Urinary bladder (tissue), 3 donors: ENCODE measurements at regions not wholly inside any gene's neighbourhood (a gene's known extent, or its start where the extent isn't known, plus 50 kb on each side); places are given as distances from the start of the nearest gene placed in this dataset.
A peak's percentile ranks its signal among the peaks of the same experiment; 100 is the strongest.

Source experiments
- DNase-seq: peaks from one replicate; pipeline ENCODE4 v3.0.0-alpha.2; 2015; ENCODE audit errors: extremely low spot score
- H3K27ac ChIP-seq: one replicate; pipeline ENCODE4 v1.5.1; 2013; ENCODE audit warnings: low read depth, mild to moderate bottlenecking, moderate library complexity
- H3K36me3 ChIP-seq: one replicate; pipeline ENCODE4 v1.6.1; 2013; ENCODE audit warnings: mild to moderate bottlenecking, moderate library complexity; ENCODE audit not compliant: insufficient read depth
- H3K4me1 ChIP-seq: one replicate; pipeline ENCODE4 v1.6.1; 2013; ENCODE audit warnings: mild to moderate bottlenecking, moderate library complexity; ENCODE audit not compliant: insufficient read depth
- H3K4me3 ChIP-seq: one replicate; pipeline ENCODE4 v1.5.1; 2013; ENCODE audit warnings: low read depth, low read length
- WGBS: extraction: QIAGEN DNeasy Blood & Tissue Kit; methylation state at CpG from one replicate; pipeline ENCODE4 v1.1.7; 2013; 5-methylcytosine and 5-hydroxymethylcytosine counted together
- donor health status: healthy with polysubstance abuse.
- donor health status: healthy.

DNA sequence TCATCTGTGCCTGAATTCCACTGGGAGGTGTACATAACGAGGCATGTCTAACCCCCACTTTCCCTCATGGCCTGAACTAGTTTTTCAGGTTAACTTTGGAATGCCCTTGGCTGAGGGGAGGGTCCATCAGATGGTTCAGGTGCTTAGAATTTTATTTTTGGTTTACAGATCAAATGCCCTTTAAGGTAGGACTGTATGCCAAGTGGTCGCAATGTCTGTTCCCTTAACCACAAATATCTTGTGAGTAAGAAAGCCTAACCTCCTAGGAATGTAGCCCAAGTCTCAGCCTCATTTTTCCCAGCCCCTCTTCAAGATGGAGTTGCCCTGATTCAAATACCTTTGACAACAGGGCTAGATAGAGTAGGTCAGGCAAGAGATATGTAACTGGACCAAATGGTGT is 78.4 kb downstream of the RNASET2 start:
- Histone ChIP-seq H3K4me1 (no peaks in the 10 kb centered on the region), H3K27ac (no peak overlapping the region), H3K36me3 (no peaks in the 10 kb centered on the region), H3K4me3 (no peak overlapping the region)
- DNase-seq, result no peak
- 88% methylated on average over 2 of the region's 2 CpGs for WGBS

DNA sequence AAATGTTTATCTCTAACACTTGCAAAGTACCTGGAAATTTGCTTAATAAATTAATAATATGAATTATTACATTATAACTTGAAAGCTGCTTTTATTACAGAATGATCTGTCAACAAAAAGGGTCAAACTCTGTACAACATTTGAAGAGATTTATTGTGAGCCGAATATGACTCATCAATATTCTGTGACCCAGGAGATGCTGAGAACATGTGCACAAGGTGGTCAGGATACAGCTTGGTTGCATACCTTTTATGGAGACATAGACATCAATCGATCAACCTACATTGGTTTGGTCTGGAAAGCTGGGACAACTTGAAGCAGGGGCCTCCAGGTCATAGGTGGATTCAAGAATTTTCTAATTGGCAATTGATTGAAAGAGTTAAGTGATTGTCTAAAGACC is 79.0 kb downstream of the RNASET2 start:
- Histone ChIP-seq H3K36me3 (no peaks in the 10 kb centered on the region), H3K4me1 (no peaks in the 10 kb centered on the region), H3K27ac (no peak overlapping the region), H3K4me3 (no peak overlapping the region)
- no peak for DNase-seq
- 96% methylated on average over 2 of the region's 2 CpGs for WGBS

DNA sequence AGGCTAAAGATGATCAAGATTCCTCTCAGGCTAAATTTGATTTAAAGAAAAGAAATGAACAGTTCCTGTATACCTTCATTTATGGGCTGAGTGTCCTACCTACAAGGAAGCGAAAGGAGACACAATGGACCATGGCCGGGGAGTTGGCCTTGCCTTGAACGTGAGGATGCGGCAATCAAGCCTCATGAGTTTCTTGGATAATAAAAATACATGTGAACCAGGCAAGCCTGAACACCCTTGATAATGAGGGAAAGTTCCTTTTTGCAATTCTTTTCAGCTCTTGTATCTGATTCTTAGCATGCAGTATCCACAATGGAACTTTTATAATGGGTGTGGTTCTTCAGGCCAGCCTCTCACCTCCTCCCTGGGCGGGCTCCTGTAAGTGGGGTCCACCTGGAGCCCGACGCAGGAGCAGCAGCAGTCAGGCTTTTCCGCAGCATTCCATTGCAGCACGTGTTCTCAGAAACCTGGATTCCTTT is 83.8 kb downstream of the RNASET2 start:
- Histone ChIP-seq H3K4me1 (no peaks in the 10 kb centered on the region), H3K4me3 (no peak overlapping the region), H3K27ac (no peak overlapping the region), H3K36me3 (no peaks in the 10 kb centered on the region)
- WGBS, result 70% methylated on average over 9 of the region's 9 CpGs
- no peak for DNase-seq

DNA sequence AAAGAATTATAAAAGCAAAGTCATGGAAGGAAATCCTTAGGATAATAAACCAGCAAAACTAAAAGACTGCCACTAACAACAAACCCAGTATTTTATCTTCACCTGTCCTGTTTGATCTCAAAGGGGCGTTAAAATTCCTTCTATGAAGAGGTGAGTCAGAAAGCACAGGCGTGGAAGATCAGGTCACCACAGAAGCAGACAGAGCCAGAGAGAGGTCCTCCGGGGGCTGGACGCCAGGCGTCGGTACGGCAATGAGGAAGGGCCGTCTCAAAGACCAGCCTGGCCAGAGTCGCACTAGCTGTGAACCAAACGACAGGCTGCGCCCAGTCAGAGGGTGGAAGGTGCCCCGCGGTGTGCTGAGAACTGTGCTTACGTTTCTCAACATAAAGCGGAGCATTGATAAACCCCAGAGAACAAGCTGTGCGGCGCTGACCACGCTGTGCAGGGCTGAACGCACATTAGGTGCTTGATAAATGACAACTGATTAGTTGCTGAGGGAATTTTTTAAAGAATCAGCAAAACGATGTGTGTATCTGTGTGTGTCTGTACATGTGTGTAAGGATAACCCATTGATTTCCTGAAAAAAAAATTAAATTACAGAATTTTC is 85.6 kb downstream of the RNASET2 start:
- no peak for DNase-seq

DNA sequence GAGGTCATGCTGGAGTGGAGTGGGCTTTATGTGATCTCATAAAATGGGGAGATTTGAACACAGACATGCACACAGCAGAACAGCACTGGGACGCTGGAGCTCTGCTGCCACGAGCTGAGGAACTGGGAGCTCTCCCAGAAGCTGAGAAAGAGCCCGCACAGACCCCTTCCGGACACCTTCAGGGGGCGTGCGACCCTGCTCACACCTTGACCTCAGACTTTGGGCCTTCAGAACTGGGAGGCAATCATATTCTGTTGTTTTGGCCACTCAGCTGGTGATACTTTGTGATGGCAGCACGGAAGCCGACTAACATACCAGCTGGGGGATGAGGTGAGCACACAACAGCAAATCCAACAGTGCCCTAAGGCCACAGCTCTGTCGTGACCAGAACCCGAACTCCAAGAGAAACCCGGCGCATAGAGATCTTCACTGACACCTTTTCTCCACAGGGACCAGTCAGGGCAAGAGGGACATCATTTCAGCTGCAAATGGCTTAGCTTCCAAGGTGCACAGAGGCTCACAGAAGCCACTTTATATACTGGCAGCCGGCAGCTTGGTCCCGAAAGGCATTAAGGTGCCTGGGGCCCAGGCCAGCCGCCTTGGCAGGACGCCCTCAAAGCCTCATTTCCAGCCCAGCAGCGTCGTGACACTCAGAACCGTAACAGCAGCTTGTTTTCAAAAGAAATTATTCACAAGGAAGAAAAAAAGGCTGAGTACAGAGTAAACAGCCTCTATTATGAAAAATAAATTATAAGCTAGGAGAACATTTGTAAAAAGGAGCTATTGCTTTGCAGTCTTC is 89.3 kb downstream of the RNASET2 start:
- no peak for DNase-seq
- Histone ChIP-seq H3K4me1 (no peaks in the 10 kb centered on the region), H3K36me3 (no peaks in the 10 kb centered on the region), H3K4me3 (no peak overlapping the region), H3K27ac (no peak overlapping the region)
- WGBS, result 72% methylated on average over 19 of the region's 19 CpGs

More for the DNA sequence above, 85.6 kb downstream of the RNASET2 start:
- Histone ChIP-seq H3K36me3 (no peaks in the 10 kb centered on the region), H3K4me3 (no peak overlapping the region), H3K4me1 (no peaks in the 10 kb centered on the region), H3K27ac (no peak overlapping the region)
- WGBS, result 89% methylated on average over 20 of the region's 20 CpGs

DNA sequence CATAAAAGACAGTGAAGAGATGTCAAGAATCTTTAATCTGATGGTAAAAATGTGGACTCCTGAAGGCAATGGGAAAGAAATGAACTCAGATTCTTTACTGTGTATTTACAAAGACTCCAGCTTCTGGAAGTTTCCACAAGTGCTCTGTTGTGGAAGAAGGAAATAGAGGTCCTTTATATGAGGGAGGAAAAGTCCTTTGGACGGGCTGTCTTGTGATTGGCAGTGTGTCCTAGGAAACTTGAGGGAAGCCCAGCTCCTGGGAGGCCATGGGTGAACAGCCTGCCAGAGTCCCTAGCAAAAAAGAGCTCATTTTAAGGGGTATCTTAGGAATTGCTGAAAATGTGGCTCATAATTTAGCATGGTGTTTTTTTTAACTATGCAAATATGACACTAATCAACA is 92.0 kb downstream of the RNASET2 start:
- 79% methylated on average over 1 of the region's 1 CpG for WGBS
- Histone ChIP-seq H3K36me3 (no peaks in the 10 kb centered on the region), H3K4me3 (no peak overlapping the region), H3K27ac (no peak overlapping the region), H3K4me1 (no peaks in the 10 kb centered on the region)
- no peak for DNase-seq

DNA sequence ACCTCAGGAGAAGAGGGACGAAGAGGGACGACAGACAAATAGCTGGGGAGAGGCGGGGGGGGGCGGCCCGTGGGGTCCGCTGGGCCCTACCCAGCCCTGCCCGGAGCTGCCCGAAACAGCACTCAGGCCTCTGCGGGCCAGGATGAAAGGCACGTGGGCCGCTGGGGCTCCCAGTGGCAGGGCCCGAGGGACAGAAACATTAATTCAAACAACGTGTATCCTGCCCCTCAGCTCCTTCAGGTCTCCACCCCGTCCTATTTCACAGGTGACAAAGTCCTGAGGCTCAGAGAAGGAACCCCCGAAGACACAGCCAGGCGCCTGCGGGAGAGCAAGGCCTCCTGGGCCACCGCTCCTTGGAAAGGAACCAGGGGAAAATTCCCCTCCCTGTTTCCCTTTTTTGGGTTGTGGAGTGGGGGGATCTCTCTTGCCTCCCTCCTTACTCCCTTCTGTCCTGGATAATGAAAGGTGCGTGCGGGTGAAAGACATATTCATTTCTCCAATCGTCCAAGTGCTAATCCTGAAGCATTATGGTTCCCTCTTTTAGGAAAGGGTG is 93.3 kb downstream of the RNASET2 start:
- peak overlapping the region; percentile 64 for H3K4me3 ChIP-seq
- DNase-seq, result no peak
- H3K27ac ChIP-seq, result no peak overlapping the region
- 24% methylated on average over 20 of the region's 21 CpGs for WGBS
- no peaks in the 10 kb centered on the region for H3K36me3 ChIP-seq
- no peaks in the 10 kb centered on the region for H3K4me1 ChIP-seq

DNA sequence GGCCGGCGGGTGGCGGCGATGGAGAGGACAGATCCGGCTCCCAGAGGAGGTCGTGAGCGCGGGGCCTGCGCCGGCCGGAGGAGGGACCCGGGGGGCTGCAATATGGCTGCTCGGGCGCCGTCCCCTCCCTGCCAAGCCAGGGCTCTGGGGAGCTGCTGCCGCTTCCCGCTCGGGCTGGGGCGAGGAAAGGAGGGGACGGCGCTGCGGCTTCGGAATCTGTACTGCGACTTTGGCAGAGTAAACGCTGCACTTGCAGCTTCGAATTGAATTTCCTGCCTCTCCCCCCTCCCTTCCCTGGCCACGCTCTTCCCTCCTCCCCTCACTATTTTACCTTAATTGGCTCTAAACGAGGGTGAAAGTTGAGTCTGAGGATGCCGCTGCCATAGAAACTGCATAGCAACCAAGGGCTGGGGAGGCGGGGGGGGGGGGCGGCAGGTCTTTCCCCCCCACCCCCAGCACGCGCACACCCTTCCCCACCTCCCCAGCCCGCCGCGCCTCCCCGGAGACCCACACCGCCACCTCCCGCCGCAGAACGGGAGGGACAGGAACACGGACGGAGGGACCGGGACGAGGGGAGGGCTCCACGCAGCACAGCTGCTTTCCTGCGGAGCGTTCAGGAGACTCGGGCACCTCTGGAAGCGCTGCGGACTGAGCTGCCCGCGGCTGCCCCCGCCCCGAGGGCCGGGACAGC is 93.9 kb downstream of the RNASET2 start:
- Histone ChIP-seq H3K4me3 (peak overlapping the region; percentile 64), H3K36me3 (no peaks in the 10 kb centered on the region), H3K4me1 (no peaks in the 10 kb centered on the region), H3K27ac (no peak overlapping the region)
- DNase-seq, result no peak
- 1% methylated on average over 56 of the region's 56 CpGs for WGBS

DNA sequence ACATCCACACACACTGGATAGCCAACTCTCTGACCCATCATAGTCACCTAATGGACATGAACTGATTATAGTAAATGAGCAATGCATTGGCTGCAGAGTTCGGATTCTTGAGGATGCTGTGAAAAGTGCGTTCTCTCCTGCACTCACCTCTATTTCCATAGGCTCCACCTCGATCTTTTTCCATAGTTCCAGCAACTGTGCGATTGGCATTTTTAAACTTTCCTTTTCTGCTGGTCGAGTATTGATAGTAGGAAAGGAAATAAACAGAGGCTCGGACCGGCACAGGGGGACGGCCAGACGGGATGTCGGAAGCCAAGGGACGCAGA is 94.4 kb downstream of the RNASET2 start:
- Histone ChIP-seq H3K4me1 (no peaks in the 10 kb centered on the region), H3K4me3 (peak overlapping the region; percentile 64), H3K27ac (no peak overlapping the region), H3K36me3 (no peaks in the 10 kb centered on the region)
- WGBS, result under 1% methylated on average over 11 of the region's 11 CpGs
- no peak for DNase-seq

DNA sequence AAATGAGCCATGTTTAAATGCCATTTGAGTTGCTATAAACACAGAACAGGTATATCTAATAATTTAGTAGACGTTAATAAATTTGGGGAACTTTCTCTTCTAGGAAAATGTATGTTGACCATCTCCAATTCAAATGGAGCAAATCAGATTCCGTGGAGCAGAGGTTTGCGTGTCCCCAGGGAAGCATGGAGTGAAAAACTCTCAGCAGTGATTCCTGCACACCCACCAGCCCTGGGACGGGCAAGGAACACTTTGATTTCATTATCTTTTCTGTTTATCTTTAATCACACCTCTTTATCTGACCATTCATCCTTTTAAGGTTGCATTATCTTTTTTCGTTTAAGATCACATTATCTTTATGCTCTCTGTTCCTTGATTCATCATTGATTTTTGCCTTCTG is 95.0 kb downstream of the RNASET2 start:
- Histone ChIP-seq H3K27ac (no peak overlapping the region), H3K36me3 (no peaks in the 10 kb centered on the region), H3K4me3 (no peak overlapping the region), H3K4me1 (no peaks in the 10 kb centered on the region)
- DNase-seq, result no peak
- WGBS, result 39% methylated on average over 5 of the region's 5 CpGs

DNA sequence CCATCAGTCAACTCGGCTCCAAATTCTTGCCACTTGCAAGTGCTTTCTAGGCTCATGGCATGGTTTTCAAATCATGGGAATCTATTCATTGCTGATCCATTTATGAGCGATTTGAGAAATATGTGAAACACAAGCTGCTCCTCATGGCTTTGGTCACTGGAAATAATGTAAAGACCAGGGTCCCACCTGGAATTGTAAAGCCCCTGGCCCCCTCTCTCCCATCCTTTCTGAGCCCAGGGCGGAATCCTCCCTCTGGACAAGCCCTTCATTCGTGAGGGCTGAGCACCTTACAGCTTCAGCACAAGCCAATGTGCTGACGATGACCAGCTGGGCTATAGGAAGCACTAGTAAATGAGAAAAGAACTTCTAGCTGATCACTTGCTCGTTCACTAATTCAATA is 96.0 kb downstream of the RNASET2 start:
- Histone ChIP-seq H3K36me3 (no peaks in the 10 kb centered on the region), H3K27ac (no peak overlapping the region), H3K4me3 (no peak overlapping the region), H3K4me1 (no peaks in the 10 kb centered on the region)
- 62% methylated on average over 6 of the region's 6 CpGs for WGBS
- no peak for DNase-seq

DNA sequence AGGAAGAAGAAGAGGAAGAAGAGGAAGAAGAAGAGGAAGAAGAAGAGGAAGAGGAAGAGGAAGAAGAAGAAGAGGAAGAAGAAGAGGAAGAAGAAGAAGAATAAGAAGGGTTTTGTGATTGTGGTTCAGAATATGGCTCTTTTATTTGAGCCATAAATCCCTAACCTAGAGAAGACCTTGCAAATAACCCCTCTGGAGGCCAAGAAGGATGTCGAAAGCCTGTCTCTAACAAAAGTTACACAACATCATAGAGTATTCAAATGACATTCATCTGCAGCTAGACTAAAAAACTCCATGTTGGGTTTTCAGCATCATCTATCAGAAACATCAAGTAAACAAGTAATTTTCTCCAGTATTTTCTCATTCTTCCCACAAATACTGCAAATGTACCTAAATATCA is 100.9 kb downstream of the RNASET2 start:
- Histone ChIP-seq H3K36me3 (no peaks in the 10 kb centered on the region), H3K4me1 (no peaks in the 10 kb centered on the region), H3K27ac (no peak overlapping the region), H3K4me3 (no peak overlapping the region)
- 88% methylated on average over 1 of the region's 1 CpG for WGBS
- no peak for DNase-seq

DNA sequence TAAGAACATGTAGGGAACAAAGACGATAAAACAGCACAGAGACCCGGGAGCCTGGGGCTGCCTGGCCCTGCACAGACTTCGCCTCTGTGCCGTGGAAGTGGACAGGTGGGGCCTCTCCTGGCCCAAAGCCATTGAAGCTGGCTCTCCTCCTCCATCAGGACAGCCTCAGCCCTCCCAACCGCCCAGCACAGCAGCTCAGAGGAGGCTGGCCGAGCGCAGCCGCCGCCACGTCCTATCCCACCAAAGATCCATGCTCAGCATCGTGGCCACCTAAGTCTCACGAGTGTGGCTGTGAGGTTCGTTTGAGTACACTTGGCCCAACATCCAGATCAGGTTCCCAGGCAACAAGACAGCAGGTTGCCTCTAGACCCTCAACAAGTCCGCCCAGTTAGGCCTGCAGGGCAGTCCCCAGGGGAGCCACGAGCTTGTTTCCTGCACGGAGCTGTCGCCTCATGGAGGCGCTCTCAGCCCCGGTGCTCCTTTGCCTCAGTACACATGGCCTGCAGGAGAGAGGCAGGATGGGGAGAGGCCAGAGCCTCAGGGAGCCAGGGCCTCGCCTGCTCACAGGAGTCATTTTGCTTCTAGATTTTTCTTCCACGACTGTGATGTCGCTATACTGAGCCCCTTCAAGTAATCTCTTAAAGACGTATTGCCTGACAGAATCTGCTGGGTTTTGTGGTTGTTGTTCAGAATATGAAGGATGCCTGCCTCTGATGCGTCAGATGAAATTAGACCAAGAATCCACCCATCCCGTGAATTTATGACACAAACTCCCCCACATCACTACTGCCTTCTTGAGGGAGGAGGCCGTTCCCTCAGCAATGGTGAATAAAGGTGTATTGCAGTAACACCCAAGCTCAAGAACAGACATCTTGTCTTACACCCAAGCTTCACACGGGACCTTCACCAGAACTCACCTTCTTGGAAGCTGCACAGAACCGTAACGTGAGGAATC is 102.7 kb downstream of the RNASET2 start:
- H3K36me3 ChIP-seq, result no peaks in the 10 kb centered on the region
- no peak for DNase-seq
- H3K4me1 ChIP-seq, result no peaks in the 10 kb centered on the region
- H3K4me3 ChIP-seq, result no peak overlapping the region
- H3K27ac ChIP-seq, result no peak overlapping the region
- 87% methylated on average over 29 of the region's 29 CpGs for WGBS
